GM12878 (cell line): ENCODE measurements at regions not wholly inside any gene's neighbourhood (a gene's known extent, or its start where the extent isn't known, plus 50 kb on each side); places are given as distances from the start of the nearest gene placed in this dataset.

ENCODE experiments used
- ATAC-seq: fragments of 200-7000 bp; cut with Tn5 transposase; 3 replicates; pipeline ENCODE4 v1.9.1; 2020; ENCODE audit warnings: mild to moderate bottlenecking, moderate library complexity
- BruUV-seq: library from RNA; stranded (reverse); fragments of 400-500 nt; replicated peaks from 2 replicates; lab custom pipeline; 2021; lab: Mats Ljungman, UMichigan
- CTCF ChIA-PET: fragments of 300-600 bp; sonication (Branson Sonifier 250); formaldehyde crosslinking; extraction: SDS; loops from one replicate; lab custom pipeline; 2021; ENCODE audit warnings: inconsistent platforms; lab: Yijun Ruan, JAX
- POLR2A ChIA-PET: fragments of 350-600 bp; formaldehyde crosslinking; extraction: SDS; loops from one replicate; lab custom pipeline; 2021; ENCODE audit warnings: inconsistent platforms; lab: Charles Lee
- RAD21 ChIA-PET: fragments of 300-600 bp; sonication (Branson Sonifier 250); formaldehyde crosslinking; loops from one replicate; lab custom pipeline; 2023; ENCODE audit warnings: antibody characterized with exemption; ENCODE audit not compliant: unreplicated experiment; lab: Charles Lee
- SMC1A ChIA-PET: fragments of 300-600 bp; sonication (Branson Sonifier 250); formaldehyde crosslinking; loops from one replicate; lab custom pipeline; 2023; ENCODE audit not compliant: unreplicated experiment, uncharacterized antibody; lab: Charles Lee
- DNase-seq: peaks from one replicate; pipeline ENCODE4 v3.0.0-alpha.2; 2011; ENCODE audit warnings: low read depth, low spot score
- FAIRE-seq: peaks from 3 replicates; lab custom pipeline; 2011; peaks lifted over from hg19 to GRCh38; lab: Jason Lieb, UNC
- H2AFZ ChIP-seq: 2 replicates; pipeline ENCODE4 v1.6.0; 2011; ENCODE audit warnings: low read depth, low read length, control low read depth; ENCODE audit not compliant: control insufficient read depth
- H3K27ac ChIP-seq: 2 replicates; pipeline ENCODE4 v1.5.1; 2011; ENCODE audit warnings: control low read depth; ENCODE audit not compliant: control insufficient read depth, insufficient read depth
- H3K27me3 ChIP-seq, 2 experiments: replicated peaks in 1 of 2; 2 replicates each; pipeline versions ENCODE4 v1.6.0 to v1.6.1; 2011; ENCODE audit warnings: low read length in 1 of 2; ENCODE audit not compliant: control insufficient read depth in 2 of 2, insufficient read depth in 2 of 2
- H3K36me3 ChIP-seq, 2 experiments: 2 replicates each; pipeline ENCODE4 v1.5.1; 2011; ENCODE audit warnings: low read length in 1 of 2; ENCODE audit not compliant: control insufficient read depth in 2 of 2, insufficient read depth in 2 of 2
- H3K4me1 ChIP-seq: 2 replicates; pipeline ENCODE4 v1.6.1; 2011; ENCODE audit warnings: mild to moderate bottlenecking, low read length, moderate library complexity, mixed read lengths; ENCODE audit not compliant: control insufficient read depth, insufficient read depth
- H3K4me2 ChIP-seq: 2 replicates; pipeline ENCODE4 v1.6.0; 2011; ENCODE audit warnings: control low read depth; ENCODE audit not compliant: control insufficient read depth, insufficient read depth
- H3K4me3 ChIP-seq: fragments of 200-600 bp; sonication (generic); 2 replicates; pipeline ENCODE4 v1.5.1; 2016
- H3K79me2 ChIP-seq: 2 replicates; pipeline ENCODE4 v1.6.0; 2011; ENCODE audit warnings: low read length; ENCODE audit not compliant: control insufficient read depth, insufficient read depth
- H3K9ac ChIP-seq: 2 replicates; pipeline ENCODE4 v1.8.0; 2011; ENCODE audit warnings: low read length, control low read depth, mixed read lengths; ENCODE audit not compliant: control insufficient read depth, insufficient read depth
- H3K9me3 ChIP-seq: replicated peaks from 3 replicates; pipeline ENCODE4 v1.5.1; 2011; ENCODE audit warnings: mild to moderate bottlenecking, low read length; ENCODE audit not compliant: control insufficient read depth, insufficient read depth
- H4K20me1 ChIP-seq: 2 replicates; pipeline ENCODE4 v1.6.0; 2011; ENCODE audit not compliant: control insufficient read depth, insufficient read depth
- LARP7 ChIP-seq: fragments of 450-650 bp; IDR thresholded peaks from 2 replicates; pipeline ENCODE4 v1.6.1; 2017; ENCODE audit warnings: mild to moderate bottlenecking
- NFIC ChIP-seq: IDR thresholded peaks from 2 replicates; pipeline ENCODE4 v1.6.1; 2012; ENCODE audit warnings: low read depth, mild to moderate bottlenecking, inconsistent platforms, low read length, moderate library complexity
- SUZ12 ChIP-seq: fragments of 200-600 bp; sonication (generic); IDR thresholded peaks from one replicate; pipeline ENCODE4 v1.6.1; 2018; ENCODE audit warnings: antibody characterized with exemption, mild to moderate bottlenecking; ENCODE audit not compliant: unreplicated experiment
- ZNF217 ChIP-seq: fragments of 450-650 bp; IDR thresholded peaks from 2 replicates; pipeline ENCODE4 v1.6.1; 2017; ENCODE audit warnings: antibody characterized with exemption, mild to moderate bottlenecking
- WGBS: methylation state at CpG from one replicate; pipeline ENCODE4 v1.1.6; 2016; ENCODE audit warnings: low lambda C conversion rate; ENCODE audit not compliant: insufficient replicate concordance, insufficient coverage; ENCODE audit errors: missing lambda C conversion rate; 5-methylcytosine and 5-hydroxymethylcytosine counted together
- in situ Hi-C: fragments of 300-500 bp; cut with MboI; formaldehyde crosslinking; loops from 9 replicates; pipeline ENCODE4 v1.14.3; 2018; ENCODE audit warnings: mixed read lengths
- intact Hi-C: fragments of 100-400 bp; cut with micrococcal nuclease; formaldehyde crosslinking; loops from one replicate; pipeline ENCODE4 v1.14.2; 2022; ENCODE audit not compliant: unreplicated experiment
- TF ChIP-seq, protein P1 (sequence below): IDR thresholded peaks from 2 replicates; pipeline ENCODE4 v1.6.1; 2011; ENCODE audit warnings: low read depth, mild to moderate bottlenecking, low read length, moderate library complexity, borderline replicate concordance; ENCODE audit errors: extremely low read depth
- TF ChIP-seq, protein P2 (sequence below): fragments of 450-650 bp; IDR thresholded peaks from 2 replicates; pipeline ENCODE4 v1.6.1; 2016; ENCODE audit warnings: mild to moderate bottlenecking
- TF ChIP-seq, protein P3 (sequence below): fragments of 450-650 bp; IDR thresholded peaks from 2 replicates; pipeline ENCODE4 v1.6.1; 2018; ENCODE audit warnings: borderline replicate concordance, mild to moderate bottlenecking; ENCODE audit not compliant: partially characterized antibody

DNA sequence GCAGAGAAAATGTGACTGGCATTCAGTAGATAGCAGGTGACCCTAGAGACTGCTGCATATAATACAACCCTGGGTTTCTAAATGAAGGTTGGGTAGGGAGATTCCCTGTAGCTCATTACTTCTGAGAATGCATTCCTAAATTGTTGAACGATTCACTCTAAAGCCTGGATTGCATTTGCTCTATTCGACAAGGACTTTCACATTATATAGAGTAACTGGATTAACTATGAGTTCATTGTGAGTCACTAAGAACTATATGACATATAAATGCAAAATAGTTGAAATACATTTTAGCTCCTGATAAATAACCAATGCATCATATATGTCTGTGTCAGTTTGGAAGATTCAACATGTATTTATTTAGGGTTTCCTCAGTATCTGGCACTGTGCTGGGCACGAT is 294.7 kb upstream of the CCDC54 start:
- Histone ChIP-seq H3K36me3 (no peaks in the 10 kb centered on the region), H3K9ac (no peak overlapping the region), H3K4me2 (no peak overlapping the region), H4K20me1 (no peaks in the 10 kb centered on the region), H3K4me3 (no peak overlapping the region), H3K9me3 (no peaks in the 10 kb centered on the region), H3K27ac (no peak overlapping the region), H3K79me2 (no peaks in the 10 kb centered on the region)
- in situ Hi-C loops (no loop called here), intact Hi-C loops (no loop called here)
- ATAC-seq (no peak), FAIRE-seq (no peak), DNase-seq (no peak)
- RAD21 ChIA-PET = no interaction called here
- POLR2A ChIA-PET = no interaction called here
- SMC1A ChIA-PET = interaction anchor here (0.6 kb wide), 1 partner anchor 1290 kb away, joined by 3 read pairs; no protein-coding TSS in a partner anchor
- 3% methylated on average over 3 of the region's 3 CpGs for WGBS
- TF ChIP-seq NFIC (no peak), ZNF217 (no peak), LARP7 (no peak), SUZ12 (no peak)
- TF ChIP-seq, protein P1, sequence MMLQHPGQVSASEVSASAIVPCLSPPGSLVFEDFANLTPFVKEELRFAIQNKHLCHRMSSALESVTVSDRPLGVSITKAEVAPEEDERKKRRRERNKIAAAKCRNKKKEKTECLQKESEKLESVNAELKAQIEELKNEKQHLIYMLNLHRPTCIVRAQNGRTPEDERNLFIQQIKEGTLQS = no peak
- TF ChIP-seq, protein P2, sequence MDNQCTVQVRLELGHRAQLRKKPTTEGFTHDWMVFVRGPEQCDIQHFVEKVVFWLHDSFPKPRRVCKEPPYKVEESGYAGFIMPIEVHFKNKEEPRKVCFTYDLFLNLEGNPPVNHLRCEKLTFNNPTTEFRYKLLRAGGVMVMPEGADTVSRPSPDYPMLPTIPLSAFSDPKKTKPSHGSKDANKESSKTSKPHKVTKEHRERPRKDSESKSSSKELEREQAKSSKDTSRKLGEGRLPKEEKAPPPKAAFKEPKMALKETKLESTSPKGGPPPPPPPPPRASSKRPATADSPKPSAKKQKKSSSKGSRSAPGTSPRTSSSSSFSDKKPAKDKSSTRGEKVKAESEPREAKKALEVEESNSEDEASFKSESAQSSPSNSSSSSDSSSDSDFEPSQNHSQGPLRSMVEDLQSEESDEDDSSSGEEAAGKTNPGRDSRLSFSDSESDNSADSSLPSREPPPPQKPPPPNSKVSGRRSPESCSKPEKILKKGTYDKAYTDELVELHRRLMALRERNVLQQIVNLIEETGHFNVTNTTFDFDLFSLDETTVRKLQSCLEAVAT = no peak
- TF ChIP-seq, protein P3, sequence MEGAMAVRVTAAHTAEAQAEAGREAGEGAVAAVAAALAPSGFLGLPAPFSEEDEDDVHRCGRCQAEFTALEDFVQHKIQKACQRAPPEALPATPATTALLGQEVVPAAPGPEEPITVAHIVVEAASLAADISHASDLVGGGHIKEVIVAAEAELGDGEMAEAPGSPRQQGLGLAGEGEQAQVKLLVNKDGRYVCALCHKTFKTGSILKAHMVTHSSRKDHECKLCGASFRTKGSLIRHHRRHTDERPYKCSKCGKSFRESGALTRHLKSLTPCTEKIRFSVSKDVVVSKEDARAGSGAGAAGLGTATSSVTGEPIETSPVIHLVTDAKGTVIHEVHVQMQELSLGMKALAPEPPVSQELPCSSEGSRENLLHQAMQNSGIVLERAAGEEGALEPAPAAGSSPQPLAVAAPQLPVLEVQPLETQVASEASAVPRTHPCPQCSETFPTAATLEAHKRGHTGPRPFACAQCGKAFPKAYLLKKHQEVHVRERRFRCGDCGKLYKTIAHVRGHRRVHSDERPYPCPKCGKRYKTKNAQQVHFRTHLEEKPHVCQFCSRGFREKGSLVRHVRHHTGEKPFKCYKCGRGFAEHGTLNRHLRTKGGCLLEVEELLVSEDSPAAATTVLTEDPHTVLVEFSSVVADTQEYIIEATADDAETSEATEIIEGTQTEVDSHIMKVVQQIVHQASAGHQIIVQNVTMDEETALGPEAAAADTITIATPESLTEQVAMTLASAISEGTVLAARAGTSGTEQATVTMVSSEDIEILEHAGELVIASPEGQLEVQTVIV = no peak
- TF ChIP-seq, all 136 proteins: peak for 0
- BruUV-seq = no TSS peak
- CTCF ChIA-PET = no interaction called here
- no peak overlapping the region for H2AFZ ChIP-seq
- no peaks in the 10 kb centered on the region for H3K4me1 ChIP-seq
- no peaks in the 10 kb centered on the region for H3K27me3 ChIP-seq
